WTC11 (cell line): ENCODE measurements at regions not wholly inside any gene's neighbourhood (a gene's known extent, or its start where the extent isn't known, plus 50 kb on each side); places are given as distances from the start of the nearest gene placed in this dataset.

Source experiments
- ATAC-seq: fragments of 200-7000 bp; cut with Tn5 transposase; 2 replicates; pipeline ENCODE4 v1.10.0; 2021; ENCODE audit warnings: mild to moderate bottlenecking, moderate library complexity
- CTCF ChIA-PET: fragments of 300-600 bp; sonication (Branson Sonifier 250); formaldehyde crosslinking; loops from one replicate; lab custom pipeline; 2021; ENCODE audit warnings: antibody characterized with exemption; lab: Charles Lee
- POLR2A ChIA-PET: fragments of 350-600 bp; sonication (Branson Sonifier 250); formaldehyde crosslinking; loops from one replicate; lab custom pipeline; 2021; ENCODE audit warnings: antibody characterized with exemption; lab: Charles Lee
- DNase-seq: peaks from one replicate; pipeline ENCODE4 v3.0.0; 2021; ENCODE audit warnings: low spot score
- H3K27ac Mint-ChIP-seq: 2 replicates; pipeline ENCODE4 v1.8.0; 2021; ENCODE audit warnings: mixed read lengths
- H3K27me3 Mint-ChIP-seq: 2 replicates; pipeline ENCODE4 v1.8.0; 2021; ENCODE audit warnings: low read depth, mild to moderate bottlenecking, moderate library complexity, mixed read lengths
- H3K36me3 Mint-ChIP-seq: 2 replicates; pipeline ENCODE4 v1.8.0; 2021; ENCODE audit warnings: mixed read lengths
- H3K4me1 Mint-ChIP-seq: 2 replicates; pipeline ENCODE4 v1.8.0; 2022; ENCODE audit warnings: mixed read lengths
- H3K4me3 Mint-ChIP-seq: 2 replicates; pipeline ENCODE4 v1.8.0; 2021; ENCODE audit warnings: mild to moderate bottlenecking, moderate library complexity, mixed read lengths
- H3K9me3 Mint-ChIP-seq: 2 replicates; pipeline ENCODE4 v1.8.0; 2021; ENCODE audit warnings: mixed read lengths
- ATF2 ChIP-seq: sonication (generic); formaldehyde crosslinking; IDR thresholded peaks from 2 replicates; pipeline ENCODE4 v1.8.1; 2022; ENCODE audit warnings: low read depth, missing genetic modification reagents, borderline replicate concordance
- CREB1 ChIP-seq: sonication (generic); formaldehyde crosslinking; IDR thresholded peaks from 2 replicates; pipeline ENCODE4 v1.8.0; 2023; ENCODE audit warnings: mild to moderate bottlenecking, missing genetic modification reagents
- EMX1 ChIP-seq: fragments of 250-450 bp; sonication (Bioruptor Pico); IDR thresholded peaks from 2 replicates; pipeline ENCODE4 v1.8.0; 2021; ENCODE audit warnings: mild to moderate bottlenecking
- GTF2I ChIP-seq: fragments of 250-450 bp; sonication (Bioruptor Pico); conservative IDR thresholded peaks from 2 replicates; pipeline ENCODE4 v1.4.0; 2021; ENCODE audit warnings: mild to moderate bottlenecking
- JAZF1 ChIP-seq: fragments of 250-450 bp; sonication (Bioruptor Pico); IDR thresholded peaks from 2 replicates; pipeline ENCODE4 v1.9.0; 2021; ENCODE audit warnings: moderate library complexity, mild to moderate bottlenecking, inconsistent platforms
- NFE2L1 ChIP-seq: sonication (generic); formaldehyde crosslinking; IDR thresholded peaks from 2 replicates; pipeline ENCODE4 v1.8.1; 2023; ENCODE audit warnings: missing genetic modification reagents
- NR1H2 ChIP-seq: sonication (generic); formaldehyde crosslinking; IDR thresholded peaks from 2 replicates; pipeline ENCODE4 v1.9.0; 2021; ENCODE audit warnings: mild to moderate bottlenecking, moderate library complexity, missing genetic modification reagents
- SMAD3 ChIP-seq: sonication (generic); formaldehyde crosslinking; IDR thresholded peaks from 2 replicates; pipeline ENCODE4 v1.8.0; 2022; ENCODE audit warnings: missing genetic modification reagents, mild to moderate bottlenecking, borderline replicate concordance
- SOX15 ChIP-seq: fragments of 250-450 bp; sonication (Bioruptor Pico); IDR thresholded peaks from 2 replicates; pipeline ENCODE4 v1.9.0; 2021; ENCODE audit warnings: mild to moderate bottlenecking
- STAT6 ChIP-seq: sonication (generic); formaldehyde crosslinking; conservative IDR thresholded peaks from 2 replicates; pipeline ENCODE4 v1.8.1; 2023; ENCODE audit warnings: mild to moderate bottlenecking, low read depth, missing genetic modification reagents, moderate library complexity
- USF1 ChIP-seq: sonication (generic); formaldehyde crosslinking; IDR thresholded peaks from 2 replicates; pipeline ENCODE4 v1.8.0; 2022; ENCODE audit warnings: mild to moderate bottlenecking, missing genetic modification reagents
- ZBTB21 ChIP-seq: sonication (generic); formaldehyde crosslinking; IDR thresholded peaks from 2 replicates; pipeline ENCODE4 v1.8.1; 2023; ENCODE audit warnings: mild to moderate bottlenecking, missing genetic modification reagents, borderline replicate concordance
- ZNF121 ChIP-seq: sonication (generic); formaldehyde crosslinking; IDR thresholded peaks from 2 replicates; pipeline ENCODE4 v1.8.0; 2023; ENCODE audit warnings: missing genetic modification reagents
- ZNF138 ChIP-seq: sonication (generic); formaldehyde crosslinking; conservative IDR thresholded peaks from 2 replicates; pipeline ENCODE4 v1.8.1; 2022; ENCODE audit warnings: mild to moderate bottlenecking, moderate library complexity, missing genetic modification reagents
- ZNF416 ChIP-seq: fragments of 250-450 bp; sonication (Bioruptor Pico); IDR thresholded peaks from 2 replicates; pipeline ENCODE4 v1.9.0; 2021; ENCODE audit warnings: mild to moderate bottlenecking, inconsistent platforms
- ZNF423 ChIP-seq: fragments of 250-450 bp; sonication (Bioruptor Pico); IDR thresholded peaks from 2 replicates; pipeline ENCODE4 v2.1.2; 2022; ENCODE audit warnings: mild to moderate bottlenecking, moderate library complexity
- ZNF512 ChIP-seq: sonication (generic); formaldehyde crosslinking; IDR thresholded peaks from 2 replicates; pipeline ENCODE4 v1.8.1; 2022; ENCODE audit warnings: missing genetic modification reagents, borderline replicate concordance
- TF ChIP-seq, protein P1 (sequence below): sonication (generic); formaldehyde crosslinking; IDR thresholded peaks from 2 replicates; pipeline ENCODE4 v1.8.0; 2022; ENCODE audit warnings: missing genetic modification reagents

- ATAC-seq, result no peak
- Mint-ChIP-seq H3K4me1 (peaks cover 3% of the 10 kb centered on the region), H3K27ac (no peak overlapping the region), H3K4me3 (no peak overlapping the region), H3K9me3 (no peaks in the 10 kb centered on the region), H3K36me3 (no peaks in the 10 kb centered on the region)
- ChIA-PET CTCF (interaction anchor here (0.7 to 1.6 kb wide), 4 partner anchors 137 to 443 kb away, joined by 3 to 4 read pairs (median 3); no protein-coding TSS in a partner anchor), POLR2A (no interaction called here)
- no peak for DNase-seq
- TF ChIP-seq ZNF416 (CRISPR knock-in tag) (no peak), GTF2I (CRISPR knock-in tag) (no peak), SMAD3 (CRISPR knock-in tag) (no peak), SOX15 (CRISPR knock-in tag) (no peak), JAZF1 (CRISPR knock-in tag) (no peak), ZNF138 (CRISPR knock-in tag) (no peak), EMX1 (CRISPR knock-in tag) (no peak), ZNF423 (CRISPR knock-in tag) (no peak), ZBTB21 (CRISPR knock-in tag) (no peak), USF1 (no peak), ZNF121 (CRISPR knock-in tag) (no peak), NFE2L1 (CRISPR knock-in tag) (no peak), ZNF512 (CRISPR knock-in tag) (no peak), STAT6 (CRISPR knock-in tag) (no peak), ATF2 (CRISPR knock-in tag) (no peak), CREB1 (no peak), NR1H2 (CRISPR knock-in tag) (no peak)
- TF ChIP-seq, protein P1, sequence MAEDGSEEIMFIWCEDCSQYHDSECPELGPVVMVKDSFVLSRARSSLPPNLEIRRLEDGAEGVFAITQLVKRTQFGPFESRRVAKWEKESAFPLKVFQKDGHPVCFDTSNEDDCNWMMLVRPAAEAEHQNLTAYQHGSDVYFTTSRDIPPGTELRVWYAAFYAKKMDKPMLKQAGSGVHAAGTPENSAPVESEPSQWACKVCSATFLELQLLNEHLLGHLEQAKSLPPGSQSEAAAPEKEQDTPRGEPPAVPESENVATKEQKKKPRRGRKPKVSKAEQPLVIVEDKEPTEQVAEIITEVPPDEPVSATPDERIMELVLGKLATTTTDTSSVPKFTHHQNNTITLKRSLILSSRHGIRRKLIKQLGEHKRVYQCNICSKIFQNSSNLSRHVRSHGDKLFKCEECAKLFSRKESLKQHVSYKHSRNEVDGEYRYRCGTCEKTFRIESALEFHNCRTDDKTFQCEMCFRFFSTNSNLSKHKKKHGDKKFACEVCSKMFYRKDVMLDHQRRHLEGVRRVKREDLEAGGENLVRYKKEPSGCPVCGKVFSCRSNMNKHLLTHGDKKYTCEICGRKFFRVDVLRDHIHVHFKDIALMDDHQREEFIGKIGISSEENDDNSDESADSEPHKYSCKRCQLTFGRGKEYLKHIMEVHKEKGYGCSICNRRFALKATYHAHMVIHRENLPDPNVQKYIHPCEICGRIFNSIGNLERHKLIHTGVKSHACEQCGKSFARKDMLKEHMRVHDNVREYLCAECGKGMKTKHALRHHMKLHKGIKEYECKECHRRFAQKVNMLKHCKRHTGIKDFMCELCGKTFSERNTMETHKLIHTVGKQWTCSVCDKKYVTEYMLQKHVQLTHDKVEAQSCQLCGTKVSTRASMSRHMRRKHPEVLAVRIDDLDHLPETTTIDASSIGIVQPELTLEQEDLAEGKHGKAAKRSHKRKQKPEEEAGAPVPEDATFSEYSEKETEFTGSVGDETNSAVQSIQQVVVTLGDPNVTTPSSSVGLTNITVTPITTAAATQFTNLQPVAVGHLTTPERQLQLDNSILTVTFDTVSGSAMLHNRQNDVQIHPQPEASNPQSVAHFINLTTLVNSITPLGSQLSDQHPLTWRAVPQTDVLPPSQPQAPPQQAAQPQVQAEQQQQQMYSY, result no peak
- TF ChIP-seq, all 79 proteins: peak for 0
- no peaks in the 10 kb centered on the region; the same call in 1 of the 2 replicates for H3K27me3 Mint-ChIP-seq
Measured at GRCh38 chr11:19519912-19520641, 192.6 kb upstream of the NAV2 start.
